HEK293 (cell line): ENCODE measurements at regions not wholly inside any gene's neighbourhood (a gene's known extent, or its start where the extent isn't known, plus 50 kb on each side); places are given as distances from the start of the nearest gene placed in this dataset.

Experiments used
- CTCF ChIA-PET: fragments of 350-600 bp; formaldehyde crosslinking; extraction: SDS; loops from one replicate; lab custom pipeline; 2021; ENCODE audit warnings: antibody characterized with exemption; lab: Yijun Ruan, JAX
- POLR2A ChIA-PET: fragments of 300-600 bp; formaldehyde crosslinking; extraction: SDS; loops from one replicate; lab custom pipeline; 2020; ENCODE audit warnings: antibody characterized with exemption, inconsistent platforms; lab: Yijun Ruan, JAX
- H3K27ac ChIP-seq: fragments of 200-500 bp; sonication (Bioruptor generic); 2 replicates; pipeline ENCODE4 v1.5.1; 2014; ENCODE audit warnings: low read depth, low read length, control low read depth, inconsistent platforms; ENCODE audit errors: extremely low read depth
- H3K36me3 ChIP-seq, 2 experiments: fragments of 200-500 bp in 1 of 2; sonication (Bioruptor generic) in 1 of 2; 1 replicate in 1 of 2; 2 replicates in 1 of 2; pipeline ENCODE4 v1.5.1; 2014 to 2017; ENCODE audit warnings: inconsistent platforms in 2 of 2, low read length in 2 of 2; ENCODE audit not compliant: control insufficient read depth in 2 of 2, insufficient read depth in 1 of 2
- H3K4me1 ChIP-seq: fragments of 200-500 bp; sonication (Bioruptor generic); 2 replicates; pipeline ENCODE4 v1.5.1; 2014; ENCODE audit warnings: mild to moderate bottlenecking, low read length, inconsistent platforms; ENCODE audit not compliant: control insufficient read depth, insufficient read depth
- H3K4me3 ChIP-seq: 2 replicates; pipeline ENCODE4 v1.5.1; 2011; ENCODE audit warnings: low read depth, mild to moderate bottlenecking, control low read depth, low read length, moderate library complexity
- H3K9me3 ChIP-seq: fragments of 200-500 bp; sonication (Bioruptor generic); 2 replicates; pipeline ENCODE4 v1.5.1; 2014; ENCODE audit warnings: low read depth, low read length, inconsistent platforms; ENCODE audit not compliant: control insufficient read depth, insufficient read depth
- BCL6B ChIP-seq: fragments of 450-650 bp; formaldehyde crosslinking; IDR thresholded peaks from 2 replicates; pipeline ENCODE4 v1.5.1; 2017; ENCODE audit warnings: missing biosample characterization, missing genetic modification characterization
- EGR2 ChIP-seq: fragments of 450-650 bp; formaldehyde crosslinking; IDR thresholded peaks from 2 replicates; pipeline ENCODE4 v1.5.1; 2016; ENCODE audit warnings: low read depth, missing biosample characterization, missing genetic modification characterization
- OSR2 ChIP-seq: fragments of 450-650 bp; formaldehyde crosslinking; IDR thresholded peaks from 2 replicates; pipeline ENCODE4 v1.5.1; 2016; ENCODE audit warnings: missing biosample characterization, missing genetic modification characterization
- PRDM1 ChIP-seq: fragments of 450-650 bp; formaldehyde crosslinking; IDR thresholded peaks from 2 replicates; pipeline ENCODE4; 2016; ENCODE audit warnings: missing biosample characterization, missing genetic modification characterization
- REPIN1 ChIP-seq: fragments of 450-650 bp; formaldehyde crosslinking; IDR thresholded peaks from 2 replicates; pipeline ENCODE4 v1.5.1; 2017; ENCODE audit warnings: missing biosample characterization, missing genetic modification characterization, low read depth
- TSHZ1 ChIP-seq: fragments of 450-650 bp; formaldehyde crosslinking; IDR thresholded peaks from 2 replicates; pipeline ENCODE4 v1.5.1; 2016; ENCODE audit warnings: missing biosample characterization, missing genetic modification characterization, borderline replicate concordance
- ZFP37 ChIP-seq: fragments of 450-650 bp; formaldehyde crosslinking; IDR thresholded peaks from 2 replicates; pipeline ENCODE4 v1.5.1; 2016; ENCODE audit warnings: missing biosample characterization, missing genetic modification characterization
- ZNF169 ChIP-seq: fragments of 450-650 bp; formaldehyde crosslinking; IDR thresholded peaks from 2 replicates; pipeline ENCODE4 v1.5.1; 2016; ENCODE audit warnings: missing biosample characterization, missing genetic modification characterization
- ZNF175 ChIP-seq: fragments of 450-650 bp; formaldehyde crosslinking; IDR thresholded peaks from 2 replicates; pipeline ENCODE4 v1.5.1; 2016; ENCODE audit warnings: missing biosample characterization, missing genetic modification characterization
- ZNF211 ChIP-seq: fragments of 450-650 bp; formaldehyde crosslinking; IDR thresholded peaks from 2 replicates; pipeline ENCODE4 v1.5.1; 2016; ENCODE audit warnings: low read depth, missing biosample characterization, missing genetic modification characterization
- ZNF280D ChIP-seq: fragments of 450-650 bp; formaldehyde crosslinking; IDR thresholded peaks from 2 replicates; pipeline ENCODE4 v1.5.1; 2016; ENCODE audit warnings: missing biosample characterization, missing genetic modification characterization
- ZNF362 ChIP-seq: fragments of 450-650 bp; formaldehyde crosslinking; IDR thresholded peaks from 2 replicates; pipeline ENCODE4 v1.5.1; 2016; ENCODE audit warnings: missing biosample characterization, missing genetic modification characterization
- ZNF394 ChIP-seq: fragments of 450-650 bp; formaldehyde crosslinking; IDR thresholded peaks from 2 replicates; pipeline ENCODE4 v1.5.1; 2016; ENCODE audit warnings: missing biosample characterization, missing genetic modification characterization, mild to moderate bottlenecking, moderate library complexity, borderline replicate concordance
- ZNF416 ChIP-seq: fragments of 450-650 bp; formaldehyde crosslinking; IDR thresholded peaks from 2 replicates; pipeline ENCODE4 v1.5.1; 2016; ENCODE audit warnings: missing biosample characterization, missing genetic modification characterization
- ZNF473 ChIP-seq: fragments of 450-650 bp; formaldehyde crosslinking; IDR thresholded peaks from 2 replicates; pipeline ENCODE4 v1.5.1; 2017; ENCODE audit warnings: missing biosample characterization, missing genetic modification characterization
- ZNF521 ChIP-seq: fragments of 450-650 bp; formaldehyde crosslinking; IDR thresholded peaks from 2 replicates; pipeline ENCODE4 v1.5.1; 2017; ENCODE audit warnings: missing biosample characterization, mild to moderate bottlenecking, missing genetic modification characterization
- ZNF530 ChIP-seq: fragments of 450-650 bp; formaldehyde crosslinking; IDR thresholded peaks from 2 replicates; pipeline ENCODE4 v1.5.1; 2016; ENCODE audit warnings: low read depth, missing biosample characterization, missing genetic modification characterization
- ZNF600 ChIP-seq: fragments of 450-650 bp; formaldehyde crosslinking; IDR thresholded peaks from 2 replicates; pipeline ENCODE4 v1.5.1; 2016; ENCODE audit warnings: missing biosample characterization, missing genetic modification characterization
- ZNF610 ChIP-seq: fragments of 450-650 bp; formaldehyde crosslinking; IDR thresholded peaks from 2 replicates; pipeline ENCODE4 v1.5.1; 2016; ENCODE audit warnings: missing biosample characterization, missing genetic modification characterization, borderline replicate concordance
- ZNF76 ChIP-seq: fragments of 450-650 bp; formaldehyde crosslinking; IDR thresholded peaks from 2 replicates; pipeline ENCODE4; 2016; ENCODE audit warnings: low read depth, missing biosample characterization, missing genetic modification characterization, borderline replicate concordance
- ZNF776 ChIP-seq: fragments of 450-650 bp; formaldehyde crosslinking; IDR thresholded peaks from 2 replicates; pipeline ENCODE4 v1.5.0; 2017; ENCODE audit warnings: missing biosample characterization, missing genetic modification characterization, borderline replicate concordance
- ZSCAN16 ChIP-seq: fragments of 450-650 bp; formaldehyde crosslinking; IDR thresholded peaks from 2 replicates; pipeline ENCODE4 v1.5.1; 2016; ENCODE audit warnings: missing biosample characterization, missing genetic modification characterization

GRCh38 chr6:91708534-91708933 is 1121.7 kb upstream of the MAP3K7 start (continued):
- TF ChIP-seq TSHZ1 (no peak), ZNF600 (no peak), ZNF211 (tag by site-specific recombination) (no peak), ZNF362 (tag by site-specific recombination) (no peak), ZNF394 (tag by site-specific recombination) (no peak)

- TF ChIP-seq ZSCAN16 (tag by site-specific recombination) (no peak), ZNF473 (tag by site-specific recombination) (no peak), ZNF521 (tag by site-specific recombination) (no peak), ZFP37 (tag by site-specific recombination) (no peak)
- TF ChIP-seq, all 188 proteins: peak for 0
- no peaks in the 10 kb centered on the region for H3K4me1 ChIP-seq
- no peaks in the 10 kb centered on the region for H3K9me3 ChIP-seq
- H3K4me3 ChIP-seq: no peak overlapping the region
- CTCF ChIA-PET: no interaction called here
- H3K27ac ChIP-seq: no peak overlapping the region
- POLR2A ChIA-PET: no interaction called here
- no peaks in the 10 kb centered on the region for H3K36me3 ChIP-seq
These were observed 1118.8 kb upstream of the MAP3K7 start for GRCh38 chr6:91705646-91706045.

GRCh38 chr6:91704531-91704930 is 1117.7 kb upstream of the MAP3K7 start:
- Histone ChIP-seq H3K9me3 (no peaks in the 10 kb centered on the region), H3K4me1 (no peaks in the 10 kb centered on the region), H3K36me3 (no peaks in the 10 kb centered on the region), H3K4me3 (no peak overlapping the region), H3K27ac (no peak overlapping the region)
- TF ChIP-seq PRDM1 (no peak), ZNF169 (tag by site-specific recombination) (no peak), BCL6B (tag by site-specific recombination) (no peak), ZNF610 (tag by site-specific recombination) (no peak), ZNF530 (no peak), EGR2 (tag by site-specific recombination) (no peak), ZNF280D (tag by site-specific recombination) (no peak), REPIN1 (tag by site-specific recombination) (no peak), OSR2 (tag by site-specific recombination) (no peak), ZNF175 (tag by site-specific recombination) (no peak), ZNF776 (tag by site-specific recombination) (no peak), ZNF416 (no peak), ZNF76 (no peak)
- ChIA-PET POLR2A (no interaction called here), CTCF (no interaction called here)
